ENCODE measurements at regions not wholly inside any gene's neighbourhood (a gene's known extent, or its start where the extent isn't known, plus 50 kb on each side); places are given as distances from the start of the nearest gene placed in this dataset.

DNA sequence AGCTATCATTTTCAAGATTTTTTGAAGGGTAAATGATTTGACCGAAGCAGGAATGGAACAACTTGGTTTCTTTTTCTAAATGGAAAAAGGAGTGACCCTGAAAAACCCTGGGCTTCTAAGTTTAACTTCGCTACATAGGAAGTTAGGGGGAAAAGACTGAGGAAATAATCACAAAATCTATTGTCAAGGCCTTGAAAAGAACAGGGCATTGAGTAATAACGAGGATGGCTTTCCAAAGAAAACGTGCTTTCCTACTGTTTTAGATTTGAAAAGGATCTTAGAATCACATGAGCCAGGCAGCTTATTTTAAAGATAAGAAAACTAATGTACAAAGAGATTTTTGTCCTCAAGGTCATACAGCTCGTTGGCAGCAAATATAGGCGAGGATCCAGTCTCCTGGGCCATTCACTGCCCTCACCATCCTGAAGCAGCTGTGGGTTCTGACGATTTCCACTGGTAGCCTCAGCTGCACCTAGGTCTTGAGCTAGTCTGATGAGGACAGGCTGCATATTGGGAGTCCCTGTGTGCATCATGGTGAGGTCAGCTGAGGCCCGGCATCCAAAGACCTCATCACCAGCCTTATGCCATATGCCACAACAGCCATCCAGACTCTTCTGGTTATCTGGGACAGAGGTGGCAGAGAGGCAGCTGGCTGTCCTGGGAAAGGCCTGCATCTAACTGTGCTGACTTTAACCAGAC lies 384.7 kb upstream of the NRP1 start:
- H3K4me3 ChIP-seq, result no peak overlapping the region
- intact Hi-C loops (cut with DNase I), result no loop called here
- no peaks in the 10 kb centered on the region for H3K27me3 ChIP-seq
- TF ChIP-seq POLR2AphosphoS5 (IDR thresholded peaks at IDR 0.05; ENCODE audit: insufficient read depth in 1 of 2, low read depth in 1 of 2), result peak in 1 of 2 donors; percentile 28
- no peak for TF ChIP-seq CTCF (IDR thresholded peaks at IDR 0.05)
- no peaks in the 10 kb centered on the region for H3K9me3 ChIP-seq
- DNase-seq (ENCODE audit: extremely low spot score in 2 of 2), result no peak
- H3K36me3 ChIP-seq, result no peaks in the 10 kb centered on the region
- H3K4me1 ChIP-seq, result no peaks in the 10 kb centered on the region
- H3K27ac ChIP-seq, result no peak overlapping the region

- no peaks in the 10 kb centered on the region for H3K27me3 ChIP-seq
- no peaks in the 10 kb centered on the region for H3K4me1 ChIP-seq
- intact Hi-C loops (cut with DNase I), result no loop called here
- H3K4me3 ChIP-seq, result no peak overlapping the region
- no peak overlapping the region for H3K27ac ChIP-seq
- TF ChIP-seq POLR2AphosphoS5 (IDR thresholded peaks at IDR 0.05; ENCODE audit: insufficient read depth in 1 of 2, low read depth in 1 of 2) (no peak), POLR2A (IDR thresholded peaks at IDR 0.05) (no peak), CTCF (IDR thresholded peaks at IDR 0.05) (no peak)
- no peaks in the 10 kb centered on the region for H3K9me3 ChIP-seq
- DNase-seq (ENCODE audit: extremely low spot score in 2 of 2), result no peak
- H3K36me3 ChIP-seq, result no peaks in the 10 kb centered on the region
These were observed 382.2 kb upstream of the NRP1 start for GRCh38 chr10:33716501-33717267.

DNA sequence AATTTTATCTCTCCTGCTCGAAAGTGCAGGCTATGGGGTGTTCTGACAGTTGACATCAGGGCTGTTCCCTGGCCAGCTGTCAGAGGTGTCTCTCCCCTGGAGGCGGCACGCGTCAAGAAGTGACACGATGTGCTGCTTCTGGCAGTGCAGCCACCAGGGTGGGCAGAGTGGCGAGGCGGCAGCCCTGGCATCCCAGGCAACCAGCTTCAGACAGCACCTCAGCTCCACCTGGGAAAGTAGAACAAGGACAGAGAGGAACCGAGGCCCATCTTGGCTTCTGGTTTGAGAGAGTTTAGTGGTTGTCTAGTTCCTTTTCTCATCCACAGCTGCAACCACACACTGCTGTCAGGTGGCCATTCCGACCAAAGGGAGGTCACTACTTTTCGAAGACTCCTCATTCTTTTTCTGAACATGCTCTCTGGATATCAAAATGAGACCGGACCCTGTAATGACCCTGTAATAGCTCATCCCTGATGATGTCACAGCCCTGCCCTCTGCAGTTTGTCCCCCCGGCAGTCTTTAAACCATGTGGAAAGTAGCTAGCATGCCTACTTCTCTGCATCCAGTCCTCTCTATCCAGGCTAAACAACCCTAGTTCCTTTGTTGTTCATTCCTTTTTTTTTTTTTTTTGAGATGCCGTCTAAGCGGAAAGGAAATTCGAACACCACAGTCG lies 381.0 kb upstream of the NRP1 start:
- Histone ChIP-seq H3K36me3 (no peaks in the 10 kb centered on the region), H3K27ac (no peak overlapping the region), H3K9me3 (no peaks in the 10 kb centered on the region), H3K4me3 (no peak overlapping the region), H3K27me3 (no peaks in the 10 kb centered on the region), H3K4me1 (no peaks in the 10 kb centered on the region)
- no peak for DNase-seq (ENCODE audit: extremely low spot score in 2 of 2)
- no peak for TF ChIP-seq POLR2AphosphoS5 (IDR thresholded peaks at IDR 0.05; ENCODE audit: insufficient read depth in 1 of 2, low read depth in 1 of 2)
- TF ChIP-seq POLR2A (IDR thresholded peaks at IDR 0.05), result no peak
- no peak for TF ChIP-seq CTCF (IDR thresholded peaks at IDR 0.05)
- intact Hi-C loops (cut with DNase I), result no loop called here

DNA sequence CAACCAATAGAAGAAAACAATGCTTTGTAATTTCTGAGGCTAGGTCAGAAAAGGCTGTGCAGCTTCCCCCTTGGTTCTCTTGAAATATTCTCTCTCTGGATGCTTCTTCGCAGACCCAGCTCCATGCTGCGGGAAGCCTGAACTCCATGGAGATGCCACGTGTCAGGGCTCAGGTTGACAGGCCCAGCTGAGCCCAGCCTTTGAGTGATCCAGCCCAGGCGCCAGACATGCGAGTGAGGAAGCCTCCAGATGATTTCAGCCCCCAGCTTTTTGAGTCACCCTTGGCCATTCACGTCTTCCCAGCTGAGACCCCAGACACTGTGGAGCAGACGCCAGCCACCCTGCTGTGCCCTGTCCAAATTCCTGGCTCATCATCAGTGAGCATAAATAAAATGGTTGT lies 378.4 kb upstream of the NRP1 start:
- no peak for DNase-seq (ENCODE audit: extremely low spot score in 2 of 2)
- intact Hi-C loops (cut with DNase I), result no loop called here
- H3K36me3 ChIP-seq, result no peaks in the 10 kb centered on the region

More for the DNA sequence above, 378.4 kb upstream of the NRP1 start:
- TF ChIP-seq POLR2AphosphoS5 (IDR thresholded peaks at IDR 0.05; ENCODE audit: insufficient read depth in 1 of 2, low read depth in 1 of 2), result no peak
- no peak for TF ChIP-seq CTCF (IDR thresholded peaks at IDR 0.05)
- no peak for TF ChIP-seq POLR2A (IDR thresholded peaks at IDR 0.05)
- Histone ChIP-seq H3K4me3 (no peak overlapping the region), H3K4me1 (no peaks in the 10 kb centered on the region), H3K27me3 (no peaks in the 10 kb centered on the region), H3K9me3 (no peaks in the 10 kb centered on the region), H3K27ac (no peak overlapping the region)
